ENCODE measurements at regions not wholly inside any gene's neighbourhood (a gene's known extent, or its start where the extent isn't known, plus 50 kb on each side); places are given as distances from the start of the nearest gene placed in this dataset.

GRCh38 chr2:8589721-8590120, 92.1 kb upstream of the ID2 start:
- Histone ChIP-seq H3K27me3 (no peaks in the 10 kb centered on the region), H3K4me3 (no peak overlapping the region), H3K9me3 (no peaks in the 10 kb centered on the region), H3K4me1 (no peaks in the 10 kb centered on the region), H3K27ac (no peak overlapping the region), H3K36me3 (no peaks in the 10 kb centered on the region)
- intact Hi-C loops (cut with DNase I) = no loop called here
- TF ChIP-seq POLR2A (IDR thresholded peaks at IDR 0.05) (no peak), EP300 (IDR thresholded peaks at IDR 0.05) (no peak), CTCF (IDR thresholded peaks at IDR 0.05) (no peak), POLR2AphosphoS5 (IDR thresholded peaks at IDR 0.05) (no peak)
- 84 to 88% methylated on average over 1 of the region's 1 CpG for WGBS, 2 donors
- DNase-seq = no peak

- TF ChIP-seq EP300 (IDR thresholded peaks at IDR 0.05) = no peak
- TF ChIP-seq POLR2AphosphoS5 (IDR thresholded peaks at IDR 0.05) = no peak
- TF ChIP-seq CTCF (IDR thresholded peaks at IDR 0.05) = no peak
- TF ChIP-seq POLR2A (IDR thresholded peaks at IDR 0.05) = no peak
- Histone ChIP-seq H3K4me1 (no peaks in the 10 kb centered on the region), H3K4me3 (no peak overlapping the region), H3K9me3 (no peaks in the 10 kb centered on the region), H3K36me3 (no peaks in the 10 kb centered on the region), H3K27me3 (no peaks in the 10 kb centered on the region), H3K27ac (no peak overlapping the region)
- no peak for DNase-seq
- intact Hi-C loops (cut with DNase I) = no loop called here
- WGBS, 2 donors = 72 to 87% methylated on average over 6 of the region's 6 CpGs
These were observed 90.9 kb upstream of the ID2 start for GRCh38 chr2:8590938-8591337.

- DNase-seq = no peak
- H3K4me1 ChIP-seq = no peaks in the 10 kb centered on the region
These were observed 89.1 kb upstream of the ID2 start for GRCh38 chr2:8592736-8593135.

GRCh38 chr2:8593243-8593642, 88.6 kb upstream of the ID2 start:
- intact Hi-C loops (cut with DNase I) = no loop called here

More at GRCh38 chr2:8592736-8593135, 89.1 kb upstream of the ID2 start:
- intact Hi-C loops (cut with DNase I) = no loop called here
- no peaks in the 10 kb centered on the region for H3K27me3 ChIP-seq
- 79 to 81% methylated on average over 7 of the region's 7 CpGs for WGBS, 2 donors
- H3K4me3 ChIP-seq = no peak overlapping the region
- TF ChIP-seq EP300 (IDR thresholded peaks at IDR 0.05) = no peak
- TF ChIP-seq CTCF (IDR thresholded peaks at IDR 0.05) = no peak
- no peak for TF ChIP-seq POLR2A (IDR thresholded peaks at IDR 0.05)
- H3K36me3 ChIP-seq = no peaks in the 10 kb centered on the region
- H3K27ac ChIP-seq = no peak overlapping the region
- no peaks in the 10 kb centered on the region for H3K9me3 ChIP-seq

More at GRCh38 chr2:8593243-8593642, 88.6 kb upstream of the ID2 start:
- Histone ChIP-seq H3K9me3 (no peaks in the 10 kb centered on the region), H3K27ac (no peak overlapping the region), H3K4me1 (no peaks in the 10 kb centered on the region), H3K27me3 (no peaks in the 10 kb centered on the region), H3K36me3 (no peaks in the 10 kb centered on the region), H3K4me3 (no peak overlapping the region)
- WGBS, 2 donors = 89 to 96% methylated on average over 4 of the region's 4 CpGs
- TF ChIP-seq EP300 (IDR thresholded peaks at IDR 0.05) (no peak), CTCF (IDR thresholded peaks at IDR 0.05) (no peak)
- no peak for DNase-seq
